AG08395 (cell line): ENCODE measurements at regions not wholly inside any gene's neighbourhood (a gene's known extent, or its start where the extent isn't known, plus 50 kb on each side); places are given as distances from the start of the nearest gene placed in this dataset.

Source experiments
- DNase-seq: peaks from one replicate; pipeline ENCODE4 v3.0.0; 2012; ENCODE audit warnings: mixed read lengths, low spot score

DNA sequence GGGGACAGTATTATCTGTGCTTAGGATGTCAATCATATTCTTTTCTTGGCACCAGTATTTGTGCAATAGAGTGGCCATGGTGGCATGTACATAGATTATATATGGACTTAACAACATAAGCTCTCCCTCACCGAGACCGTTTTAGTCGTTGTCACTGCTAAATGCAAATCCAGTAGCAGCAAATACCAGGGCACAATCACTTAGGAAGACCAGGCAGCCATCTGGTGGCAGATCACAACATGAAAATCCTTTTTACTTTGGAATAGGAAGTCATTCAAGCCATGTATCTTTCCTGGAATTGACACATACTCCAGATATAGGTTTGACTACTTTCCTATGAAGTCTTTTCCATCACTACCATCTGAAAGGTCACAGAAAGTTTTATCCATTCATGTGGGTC, 53.2 kb upstream of the C1orf87 start:
- DNase-seq = no peak
